Kidney (tissue), 13 donors: ENCODE measurements at regions not wholly inside any gene's neighbourhood (a gene's known extent, or its start where the extent isn't known, plus 50 kb on each side); places are given as distances from the start of the nearest gene placed in this dataset.

Experiments
- DNase-seq, 5 donors: peaks; one replicate each; pipeline ENCODE4 v3.0.0-alpha.2; 2013 to 2020
- FAIRE-seq: peaks from 2 replicates; lab custom pipeline; 2012; peaks lifted over from hg19 to GRCh38; lab: Jason Lieb, UNC
- H3K27ac ChIP-seq, 2 donors: one replicate each; pipeline ENCODE4 v1.7.0; 2013; ENCODE audit warnings: low read depth in 2 of 2, low read length in 2 of 2, inconsistent platforms in 1 of 2
- H3K27me3 ChIP-seq: one replicate; pipeline ENCODE4 v1.7.1; 2013; ENCODE audit warnings: low read length, inconsistent platforms; ENCODE audit not compliant: control insufficient read depth, insufficient read depth
- H3K36me3 ChIP-seq, 3 donors: one replicate each; pipeline versions ENCODE4 v1.7.0 to v1.7.1; 2013; ENCODE audit warnings: low read length in 3 of 3, control low read depth in 1 of 3, inconsistent platforms in 1 of 3; ENCODE audit not compliant: insufficient read depth in 3 of 3, control insufficient read depth in 2 of 3
- H3K4me1 ChIP-seq, 3 donors: one replicate each; pipeline versions ENCODE4 v1.7.0 to v1.7.1; 2013; ENCODE audit warnings: low read length in 3 of 3, inconsistent platforms in 1 of 3, low read depth in 1 of 3; ENCODE audit not compliant: control insufficient read depth in 2 of 3, insufficient read depth in 2 of 3
- H3K4me3 ChIP-seq, 3 donors: one replicate each; pipeline versions ENCODE4 v1.7.0 to v1.8.1; 2013; ENCODE audit warnings: low read length in 3 of 3, control low read depth in 1 of 3, inconsistent platforms in 1 of 3
- H3K9ac ChIP-seq, 3 donors: one replicate each; pipeline versions ENCODE4 v1.7.0 to v1.7.1; 2013; ENCODE audit warnings: low read length in 3 of 3, control low read depth in 1 of 3, inconsistent platforms in 1 of 3
- H3K9me3 ChIP-seq, 3 donors: one replicate each; pipeline versions ENCODE4 v1.7.0 to v1.7.1; 2013; ENCODE audit warnings: low read length in 3 of 3, control low read depth in 1 of 3, inconsistent platforms in 1 of 3; ENCODE audit not compliant: control insufficient read depth in 2 of 3, insufficient read depth in 1 of 3
- CTCF ChIP-seq: IDR thresholded peaks from 3 replicates; pipeline ENCODE4 v1.5.1; 2012; ENCODE audit warnings: mild to moderate bottlenecking, moderate library complexity, borderline replicate concordance; ENCODE audit not compliant: insufficient read depth; ENCODE audit errors: extremely low read depth
- intact Hi-C: fragments of 100-400 bp; cut with DNase I; formaldehyde crosslinking; loops from one replicate; pipeline ENCODE4 v1.11.1; 2022
- donor health status: control.
- donor health status: control.
- donor health status: control.
- donor health status: control.
- donor health status: control.
- donor health status: DM: yes; HTN: yes; CAD: no.
- donor health status: Normal renal cell carcinoma (clear cell type).

GRCh38 chr6:105940990-105941389, 145.1 kb upstream of the PRDM1 start:
- Histone ChIP-seq H3K36me3 (no peaks in the 10 kb centered on the region), H3K9me3 (no peaks in the 10 kb centered on the region), H3K27ac (no peak overlapping the region), H3K4me1 (no peaks in the 10 kb centered on the region), H3K4me3 (no peak overlapping the region), H3K27me3 (no peaks in the 10 kb centered on the region), H3K9ac (no peak overlapping the region)
- intact Hi-C loops = no loop called here
- TF ChIP-seq CTCF = no peak
- no peak for DNase-seq
- no peak for FAIRE-seq

- FAIRE-seq = no peak
Measured at GRCh38 chr6:105936972-105937371, 149.2 kb upstream of the PRDM1 start.

GRCh38 chr6:105935416-105935815, 150.7 kb upstream of the PRDM1 start:
- no peak for FAIRE-seq
- H3K9me3 ChIP-seq = no peaks in the 10 kb centered on the region
- DNase-seq = no peak
- H3K27ac ChIP-seq = no peak overlapping the region
- no peaks in the 10 kb centered on the region for H3K4me1 ChIP-seq
- no peaks in the 10 kb centered on the region for H3K27me3 ChIP-seq
- no peak for TF ChIP-seq CTCF
- no peak overlapping the region for H3K9ac ChIP-seq
- intact Hi-C loops = no loop called here
- no peaks in the 10 kb centered on the region for H3K36me3 ChIP-seq
- H3K4me3 ChIP-seq = no peak overlapping the region

More at GRCh38 chr6:105936972-105937371, 149.2 kb upstream of the PRDM1 start:
- intact Hi-C loops = no loop called here
- no peak overlapping the region for H3K9ac ChIP-seq
- no peaks in the 10 kb centered on the region for H3K4me1 ChIP-seq
- DNase-seq = no peak
- no peaks in the 10 kb centered on the region for H3K27me3 ChIP-seq
- no peak overlapping the region for H3K4me3 ChIP-seq
- H3K36me3 ChIP-seq = no peaks in the 10 kb centered on the region
- H3K27ac ChIP-seq = no peak overlapping the region
- no peaks in the 10 kb centered on the region for H3K9me3 ChIP-seq
- TF ChIP-seq CTCF = no peak

- no peaks in the 10 kb centered on the region for H3K36me3 ChIP-seq
- H3K4me3 ChIP-seq = no peak overlapping the region
- H3K27ac ChIP-seq = no peak overlapping the region
- no peak overlapping the region for H3K9ac ChIP-seq
- no peaks in the 10 kb centered on the region for H3K9me3 ChIP-seq
- no peak for TF ChIP-seq CTCF
- no peaks in the 10 kb centered on the region for H3K4me1 ChIP-seq
- H3K27me3 ChIP-seq = no peaks in the 10 kb centered on the region
- FAIRE-seq (no peak), DNase-seq (no peak)
- intact Hi-C loops = no loop called here
Measured at GRCh38 chr6:105934708-105935107, 151.4 kb upstream of the PRDM1 start.
